Liver (tissue), 8 donors: ENCODE measurements at regions not wholly inside any gene's neighbourhood (a gene's known extent, or its start where the extent isn't known, plus 50 kb on each side); places are given as distances from the start of the nearest gene placed in this dataset.

ENCODE experiments used
- DNase-seq: peaks from one replicate; pipeline ENCODE4 v3.0.0-alpha.2; 2017; ENCODE audit warnings: low spot score
- H3K27ac ChIP-seq, 2 donors: one replicate each; pipeline ENCODE4 v1.7.0; 2013; ENCODE audit warnings: inconsistent platforms in 2 of 2, low read length in 2 of 2, control low read depth in 1 of 2, low read depth in 1 of 2, mild to moderate bottlenecking in 1 of 2
- H3K27me3 ChIP-seq, 4 donors: one replicate each; pipeline versions ENCODE4 v1.6.1 to v1.7.0; 2013; ENCODE audit warnings: low read length in 3 of 4, inconsistent platforms in 1 of 4, mild to moderate bottlenecking in 1 of 4, moderate library complexity in 1 of 4; ENCODE audit not compliant: control insufficient read depth in 4 of 4, insufficient read depth in 4 of 4
- H3K36me3 ChIP-seq, 4 donors: one replicate each; pipeline versions ENCODE4 v1.6.1 to v1.7.0; 2013; ENCODE audit warnings: low read length in 3 of 4, mild to moderate bottlenecking in 3 of 4, low read depth in 1 of 4, moderate library complexity in 1 of 4; ENCODE audit not compliant: control insufficient read depth in 4 of 4, insufficient read depth in 3 of 4
- H3K4me1 ChIP-seq, 4 donors: one replicate each; pipeline versions ENCODE4 v1.6.1 to v1.7.0; 2013; ENCODE audit warnings: low read length in 3 of 4, mild to moderate bottlenecking in 3 of 4, moderate library complexity in 1 of 4; ENCODE audit not compliant: control insufficient read depth in 4 of 4, insufficient read depth in 4 of 4
- H3K4me3 ChIP-seq, 3 donors: one replicate each; pipeline versions ENCODE4 v1.6.1 to v1.7.0; 2013; ENCODE audit warnings: low read length in 3 of 3, control low read depth in 1 of 3, low read depth in 1 of 3, mild to moderate bottlenecking in 1 of 3
- H3K9ac ChIP-seq, 2 donors: one replicate each; pipeline ENCODE4 v1.7.0; 2013; ENCODE audit warnings: low read length in 2 of 2, mild to moderate bottlenecking in 2 of 2, moderate library complexity in 2 of 2, control low read depth in 1 of 2, low read depth in 1 of 2
- H3K9me3 ChIP-seq, 4 donors: one replicate each; pipeline versions ENCODE4 v1.6.1 to v1.7.0; 2013; ENCODE audit warnings: low read length in 3 of 4; ENCODE audit not compliant: control insufficient read depth in 4 of 4
- ATF3 ChIP-seq: IDR thresholded peaks from 2 replicates; pipeline ENCODE4 v1.6.1; 2016; ENCODE audit warnings: antibody characterized with exemption
- CTCF ChIP-seq: fragments of 150-350 bp; IDR thresholded peaks from 2 replicates; pipeline ENCODE4 v1.5.1; 2017; ENCODE audit warnings: improper control_type of control experiment, low read depth, low read length; ENCODE audit not compliant: missing input control
- EGR1 ChIP-seq, 2 donors: IDR thresholded peaks; 2 replicates each; pipeline ENCODE4 v1.6.1; 2016 to 2018; ENCODE audit warnings: antibody characterized with exemption in 2 of 2, low read depth in 2 of 2
- FOXA1 ChIP-seq: IDR thresholded peaks from 2 replicates; pipeline ENCODE4 v1.6.1; 2016; ENCODE audit warnings: antibody characterized with exemption
- FOXA2 ChIP-seq: IDR thresholded peaks from 2 replicates; pipeline ENCODE4 v1.6.1; 2016; ENCODE audit warnings: antibody characterized with exemption
- GABPA ChIP-seq, 2 donors: IDR thresholded peaks in 1 of 2; conservative IDR thresholded peaks in 1 of 2; 2 replicates each; pipeline ENCODE4 v1.6.1; 2016; ENCODE audit warnings: antibody characterized with exemption in 2 of 2, mild to moderate bottlenecking in 1 of 2, moderate library complexity in 1 of 2
- HNF4A ChIP-seq, 2 donors: conservative IDR thresholded peaks; 2 replicates each; pipeline ENCODE4 v1.6.1; 2016; ENCODE audit warnings: antibody characterized with exemption in 2 of 2, mild to moderate bottlenecking in 2 of 2
- HNF4G ChIP-seq: IDR thresholded peaks from 2 replicates; pipeline ENCODE4 v1.6.1; 2016; ENCODE audit warnings: antibody characterized with exemption
- JUND ChIP-seq, 2 donors: IDR thresholded peaks; 2 replicates each; pipeline ENCODE4 v1.6.1; 2016; ENCODE audit warnings: antibody characterized with exemption in 2 of 2
- MAX ChIP-seq: IDR thresholded peaks from 2 replicates; pipeline ENCODE4 v1.6.1; 2016; ENCODE audit warnings: antibody characterized with exemption
- NR2F2 ChIP-seq: IDR thresholded peaks from 2 replicates; pipeline ENCODE4 v1.6.1; 2016; ENCODE audit warnings: antibody characterized with exemption
- RAD21 ChIP-seq, 2 donors: IDR thresholded peaks; 2 replicates each; pipeline ENCODE4 v1.6.1; 2016; ENCODE audit warnings: antibody characterized with exemption in 2 of 2, mild to moderate bottlenecking in 2 of 2
- REST ChIP-seq: IDR thresholded peaks from 2 replicates; pipeline ENCODE4 v1.6.1; 2016; ENCODE audit warnings: antibody characterized with exemption, mild to moderate bottlenecking
- RXRA ChIP-seq, 2 donors: IDR thresholded peaks; 2 replicates each; pipeline ENCODE4 v1.6.1; 2017 to 2018; ENCODE audit warnings: antibody characterized with exemption in 2 of 2, mild to moderate bottlenecking in 1 of 2
- TAF1 ChIP-seq: conservative IDR thresholded peaks from 2 replicates; pipeline ENCODE4 v1.6.1; 2016; ENCODE audit warnings: antibody characterized with exemption, mild to moderate bottlenecking
- YY1 ChIP-seq: IDR thresholded peaks from 2 replicates; pipeline ENCODE4 v1.6.1; 2016; ENCODE audit warnings: antibody characterized with exemption, mild to moderate bottlenecking
- WGBS: extraction: QIAGEN DNeasy Blood & Tissue Kit; methylation state at CpG from one replicate; pipeline ENCODE4 v1.1.7; 2013; 5-methylcytosine and 5-hydroxymethylcytosine counted together
- donor health status: healthy.
- donor health status: healthy.
- donor health status: healthy.
- donor health status: healthy.
- donor health status: healthy.

- Histone ChIP-seq H3K36me3 (no peaks in the 10 kb centered on the region), H3K9ac (no peak overlapping the region), H3K27me3 (no peaks in the 10 kb centered on the region), H3K27ac (no peak overlapping the region), H3K9me3 (no peaks in the 10 kb centered on the region), H3K4me1 (no peaks in the 10 kb centered on the region), H3K4me3 (no peak overlapping the region)
- TF ChIP-seq RAD21 (IDR thresholded peaks at IDR 0.05) (no peak), YY1 (no peak), HNF4G (no peak), FOXA2 (no peak), REST (no peak), JUND (IDR thresholded peaks at IDR 0.05) (no peak)
- 69% methylated on average over 4 of the region's 4 CpGs for WGBS
- DNase-seq = no peak
Measured at GRCh38 chr11:95495706-95496105, 264.7 kb upstream of the SESN3 start.

- no peaks in the 10 kb centered on the region for H3K4me1 ChIP-seq
- no peaks in the 10 kb centered on the region for H3K36me3 ChIP-seq
- no peak overlapping the region for H3K27ac ChIP-seq
- H3K27me3 ChIP-seq = no peaks in the 10 kb centered on the region
- no peak overlapping the region for H3K9ac ChIP-seq
- DNase-seq = no peak
- WGBS = 90% methylated on average over 1 of the region's 1 CpG
- no peak overlapping the region for H3K4me3 ChIP-seq
- H3K9me3 ChIP-seq = no peaks in the 10 kb centered on the region
- TF ChIP-seq REST (no peak), NR2F2 (no peak), RXRA (IDR thresholded peaks at IDR 0.05) (no peak), JUND (IDR thresholded peaks at IDR 0.05) (no peak), GABPA (IDR thresholded peaks at IDR 0.05 in 1 of 2, conservative IDR thresholded peaks at IDR 0.05 in 1 of 2) (no peak), YY1 (no peak), HNF4A (conservative IDR thresholded peaks at IDR 0.05) (no peak), TAF1 (no peak), RAD21 (IDR thresholded peaks at IDR 0.05) (no peak), CTCF (no peak), HNF4G (no peak), EGR1 (IDR thresholded peaks at IDR 0.05; ENCODE audit: low read depth in 2 of 2) (no peak), FOXA1 (no peak), FOXA2 (no peak), MAX (no peak), ATF3 (no peak)
Measured at GRCh38 chr11:95494856-95495255, 263.9 kb upstream of the SESN3 start.
